ENCODE measurements at regions not wholly inside any gene's neighbourhood (a gene's known extent, or its start where the extent isn't known, plus 50 kb on each side); places are given as distances from the start of the nearest gene placed in this dataset.
A peak's percentile ranks its signal among the peaks of the same experiment; 100 is the strongest.
"Not testable (repeated sequence)": the region's sequence is repeated elsewhere in the genome, so short reads cannot be mapped to it uniquely, and the experiment has no call there.

DNA sequence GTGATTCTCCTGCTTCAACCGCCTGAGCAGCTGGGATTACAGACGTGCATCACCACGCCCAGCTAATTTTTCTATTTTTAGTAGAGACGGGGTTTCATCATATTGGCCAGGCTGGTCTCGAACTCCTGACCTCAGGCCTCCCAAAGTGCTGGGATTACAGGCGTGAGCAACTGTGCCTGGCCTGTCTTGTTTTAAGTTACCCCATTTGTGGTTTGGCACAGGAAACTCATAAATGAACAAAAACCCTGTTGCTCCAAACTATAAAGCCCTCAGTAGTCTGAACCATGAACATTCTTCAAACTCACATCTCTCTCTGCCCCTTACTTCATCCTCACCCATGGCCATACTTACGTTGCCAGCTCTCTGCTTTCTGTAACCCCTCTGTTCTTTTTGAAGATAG lies 61.7 kb downstream of the RHOU start:
- DNase-seq (ENCODE audit: insufficient read length, low spot score); FAIRE-seq: not testable (repeated sequence)

- TF ChIP-seq, protein P1, sequence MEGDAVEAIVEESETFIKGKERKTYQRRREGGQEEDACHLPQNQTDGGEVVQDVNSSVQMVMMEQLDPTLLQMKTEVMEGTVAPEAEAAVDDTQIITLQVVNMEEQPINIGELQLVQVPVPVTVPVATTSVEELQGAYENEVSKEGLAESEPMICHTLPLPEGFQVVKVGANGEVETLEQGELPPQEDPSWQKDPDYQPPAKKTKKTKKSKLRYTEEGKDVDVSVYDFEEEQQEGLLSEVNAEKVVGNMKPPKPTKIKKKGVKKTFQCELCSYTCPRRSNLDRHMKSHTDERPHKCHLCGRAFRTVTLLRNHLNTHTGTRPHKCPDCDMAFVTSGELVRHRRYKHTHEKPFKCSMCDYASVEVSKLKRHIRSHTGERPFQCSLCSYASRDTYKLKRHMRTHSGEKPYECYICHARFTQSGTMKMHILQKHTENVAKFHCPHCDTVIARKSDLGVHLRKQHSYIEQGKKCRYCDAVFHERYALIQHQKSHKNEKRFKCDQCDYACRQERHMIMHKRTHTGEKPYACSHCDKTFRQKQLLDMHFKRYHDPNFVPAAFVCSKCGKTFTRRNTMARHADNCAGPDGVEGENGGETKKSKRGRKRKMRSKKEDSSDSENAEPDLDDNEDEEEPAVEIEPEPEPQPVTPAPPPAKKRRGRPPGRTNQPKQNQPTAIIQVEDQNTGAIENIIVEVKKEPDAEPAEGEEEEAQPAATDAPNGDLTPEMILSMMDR (IDR thresholded peaks at IDR 0.05; ENCODE audit: insufficient read depth, missing control alignments): no peak
- DNase-seq (ENCODE audit: insufficient read length, low spot score) (no peak), FAIRE-seq (no peak)
These were observed 62.8 kb downstream of the RHOU start for GRCh38 chr1:228798035-228798434.

DNA sequence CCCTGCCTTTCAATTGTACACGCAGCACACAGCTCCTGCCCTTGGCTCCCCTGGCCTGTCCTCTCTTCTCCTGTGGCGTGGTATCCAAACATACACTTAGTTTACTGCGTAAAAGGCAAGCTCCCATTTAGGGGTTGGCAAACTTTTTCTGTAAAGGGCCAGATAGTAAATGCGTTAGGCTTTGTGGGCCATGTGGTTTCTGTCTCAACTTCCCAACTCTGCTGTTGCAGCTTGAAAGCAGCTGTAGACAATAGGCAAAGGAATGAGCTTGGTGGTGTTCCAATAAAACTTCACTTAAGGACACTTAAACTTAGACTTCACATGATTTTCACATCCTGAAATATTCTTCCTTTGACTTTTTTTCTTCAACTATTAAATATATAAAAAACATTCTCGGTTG lies 63.3 kb downstream of the RHOU start:
- TF ChIP-seq, protein P1 (IDR thresholded peaks at IDR 0.05; ENCODE audit: insufficient read depth, missing control alignments): no peak
- FAIRE-seq: no peak
- no peak for DNase-seq (ENCODE audit: insufficient read length, low spot score)

DNA sequence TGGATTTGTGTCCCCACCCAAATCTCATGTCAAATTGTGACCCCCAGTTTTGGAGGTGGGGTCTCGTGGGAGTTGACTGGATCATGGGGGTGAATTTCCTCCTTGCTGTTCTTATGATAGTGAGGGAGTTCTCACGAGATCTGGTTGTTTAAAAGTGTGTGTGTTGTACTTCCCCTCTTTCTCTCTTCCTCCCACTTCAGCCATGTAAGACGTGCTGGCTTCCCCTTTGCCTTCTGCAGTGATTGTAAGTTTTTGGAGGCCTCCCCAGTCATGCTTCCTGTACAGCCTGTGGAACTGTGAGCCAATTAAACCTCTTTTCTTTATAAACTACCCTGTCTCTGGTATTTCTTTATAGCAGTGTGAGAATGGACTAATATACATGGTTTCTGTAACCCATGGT lies 64.6 kb downstream of the RHOU start:
- FAIRE-seq (no peak), DNase-seq (ENCODE audit: insufficient read length, low spot score) (no peak)
- TF ChIP-seq, protein P1 (IDR thresholded peaks at IDR 0.05; ENCODE audit: insufficient read depth, missing control alignments): no peak

DNA sequence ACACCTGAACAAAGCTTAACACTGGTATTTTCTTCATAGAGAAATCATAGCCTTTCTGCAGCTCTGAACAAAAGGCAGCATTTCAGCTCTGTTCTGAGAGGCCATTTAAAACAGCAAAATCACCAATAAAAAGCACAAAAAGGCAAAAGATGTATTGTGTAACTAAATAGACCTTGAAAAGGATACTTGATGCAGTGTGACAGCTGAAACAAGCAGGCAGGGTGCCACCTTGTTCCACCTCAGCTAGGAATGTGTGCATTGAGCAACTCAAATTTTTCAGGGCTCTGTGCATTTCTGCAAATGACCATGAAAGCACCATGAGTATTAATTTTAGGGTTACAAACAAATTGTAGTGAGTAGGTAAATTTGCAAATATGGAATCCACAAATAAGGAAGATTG lies 65.8 kb downstream of the RHOU start:
- TF ChIP-seq, protein P1 (IDR thresholded peaks at IDR 0.05; ENCODE audit: insufficient read depth, missing control alignments): no peak
- DNase-seq (ENCODE audit: insufficient read length, low spot score): no peak
- FAIRE-seq: peak; percentile 35

DNA sequence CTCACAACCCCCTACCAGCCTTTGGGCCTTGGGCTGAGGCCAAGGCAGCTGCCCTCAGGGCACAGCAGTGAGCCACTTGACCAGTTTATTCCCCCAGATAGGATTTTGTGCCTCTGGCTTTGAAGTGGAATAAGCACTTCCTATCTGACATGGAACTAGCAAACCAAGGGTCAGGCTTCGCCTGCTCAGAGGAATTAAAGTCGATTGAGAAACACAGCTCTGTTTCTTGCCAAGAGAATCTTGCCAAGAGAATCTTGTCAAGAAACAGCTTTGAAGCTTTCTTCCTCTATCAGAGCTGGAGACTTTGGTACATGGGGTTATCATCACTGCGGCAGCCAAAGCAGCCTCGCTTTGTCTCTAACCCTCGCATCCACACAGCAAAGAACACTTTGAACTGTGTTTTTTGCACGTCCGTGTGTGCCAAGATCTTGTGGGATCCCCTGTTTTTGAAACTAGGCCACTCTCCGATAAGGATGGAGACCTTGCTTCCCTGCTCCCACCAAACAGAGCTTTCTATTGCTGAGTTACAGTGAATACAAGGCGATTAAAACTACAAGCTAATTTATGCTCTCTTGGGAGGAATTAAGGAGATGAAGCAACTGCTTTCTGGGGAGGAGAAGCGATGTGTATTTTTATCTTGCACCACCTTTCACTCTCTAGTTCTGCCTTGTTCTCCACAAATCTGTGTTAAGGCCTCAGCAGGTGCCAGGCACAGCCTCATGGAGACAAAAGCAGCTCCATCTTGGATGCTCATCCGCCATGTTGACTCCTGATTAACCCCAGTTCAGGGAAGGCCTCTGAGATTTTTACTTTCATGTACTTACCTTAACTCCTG lies 67.3 kb downstream of the RHOU start:
- peak; percentile 84 for FAIRE-seq
- DNase-seq (ENCODE audit: insufficient read length, low spot score): peak; percentile 60
- TF ChIP-seq, protein P1 (IDR thresholded peaks at IDR 0.05; ENCODE audit: insufficient read depth, missing control alignments): no peak

DNA sequence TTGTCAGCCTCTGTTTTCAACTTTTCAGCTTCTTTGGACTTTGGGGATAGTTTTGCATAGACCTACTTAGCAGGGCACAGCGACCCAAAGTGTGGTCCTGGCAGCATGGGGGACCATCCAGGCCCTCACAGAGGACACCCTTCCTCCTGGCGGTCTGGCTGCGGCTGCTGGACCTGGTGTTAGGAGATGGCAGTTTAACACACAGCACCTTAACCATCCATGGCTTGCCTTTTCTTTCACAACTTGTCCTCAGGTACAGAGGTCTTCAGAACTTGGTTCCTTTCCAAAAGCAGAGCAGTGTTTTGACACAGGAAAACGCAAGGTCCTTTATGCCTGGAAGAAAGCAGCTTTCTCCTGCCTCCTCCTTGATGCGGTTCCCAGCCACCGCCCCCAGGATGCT lies 68.1 kb downstream of the RHOU start:
- TF ChIP-seq, protein P1 (IDR thresholded peaks at IDR 0.05; ENCODE audit: insufficient read depth, missing control alignments): no peak
- FAIRE-seq (no peak), DNase-seq (ENCODE audit: insufficient read length, low spot score) (no peak)
